Activated CD8-positive, alpha-beta memory T cell treated with anti-CD3 and anti-CD28 coated beads, Interleukin-2, amount 50 U/mL, for 48 hours (primary cell): ENCODE measurements at regions not wholly inside any gene's neighbourhood (a gene's known extent, or its start where the extent isn't known, plus 50 kb on each side); places are given as distances from the start of the nearest gene placed in this dataset.

Experiments used
- DNase-seq: peaks from one replicate; pipeline ENCODE4 v3.0.0-alpha.2; 2020

GRCh38 chr22:47849576-47849975, 1087.1 kb downstream of the TBC1D22A start:
- no peak for DNase-seq

- no peak for DNase-seq
Measured at GRCh38 chr22:47848184-47848920, 1085.9 kb downstream of the TBC1D22A start.

GRCh38 chr22:47847131-47847890, 1084.9 kb downstream of the TBC1D22A start:
- DNase-seq, result no peak

GRCh38 chr22:47846206-47846605, 1083.8 kb downstream of the TBC1D22A start:
- no peak for DNase-seq

- no peak for DNase-seq
Measured at GRCh38 chr22:47842119-47842518, 1079.7 kb downstream of the TBC1D22A start.

GRCh38 chr22:47841156-47841555, 1078.7 kb downstream of the TBC1D22A start:
- DNase-seq, result no peak

- DNase-seq, result no peak
Measured at GRCh38 chr22:47839595-47840227, 1077.3 kb downstream of the TBC1D22A start.

- no peak for DNase-seq
Measured at GRCh38 chr22:47837703-47838102, 1075.3 kb downstream of the TBC1D22A start.

GRCh38 chr22:47836957-47837356, 1074.5 kb downstream of the TBC1D22A start:
- DNase-seq, result no peak

- no peak for DNase-seq
Measured at GRCh38 chr22:47835726-47836125, 1073.3 kb downstream of the TBC1D22A start.

- no peak for DNase-seq
Measured at GRCh38 chr22:47826016-47826415, 1063.6 kb downstream of the TBC1D22A start.

GRCh38 chr22:47822422-47822821, 1060.0 kb downstream of the TBC1D22A start:
- DNase-seq, result peak; percentile 2

GRCh38 chr22:47818496-47818895, 1056.0 kb downstream of the TBC1D22A start:
- DNase-seq, result no peak

- no peak for DNase-seq
Measured at GRCh38 chr22:47817380-47817779, 1054.9 kb downstream of the TBC1D22A start.

- peak; percentile 4 for DNase-seq
Measured at GRCh38 chr22:47816863-47817210, 1054.4 kb downstream of the TBC1D22A start.

GRCh38 chr22:47816121-47816862, 1053.8 kb downstream of the TBC1D22A start:
- DNase-seq, result peak; percentile 1

GRCh38 chr22:47814474-47814873, 1052.0 kb downstream of the TBC1D22A start:
- no peak for DNase-seq

GRCh38 chr22:47813661-47814060, 1051.2 kb downstream of the TBC1D22A start:
- peak; percentile 15 for DNase-seq

- DNase-seq, result peak; percentile 12
Measured at GRCh38 chr22:47811971-47812370, 1049.5 kb downstream of the TBC1D22A start.

GRCh38 chr22:47810505-47811500, 1048.4 kb downstream of the TBC1D22A start:
- DNase-seq, result peak; percentile 13

GRCh38 chr22:47808886-47809620, 1046.6 kb downstream of the TBC1D22A start:
- peak; percentile 23 for DNase-seq
